Kidney (tissue), 13 donors: ENCODE measurements at regions not wholly inside any gene's neighbourhood (a gene's known extent, or its start where the extent isn't known, plus 50 kb on each side); places are given as distances from the start of the nearest gene placed in this dataset.

Experiments
- DNase-seq, 5 donors: peaks; one replicate each; pipeline ENCODE4 v3.0.0-alpha.2; 2013 to 2020
- FAIRE-seq: peaks from 2 replicates; lab custom pipeline; 2012; peaks lifted over from hg19 to GRCh38; lab: Jason Lieb, UNC
- H3K27ac ChIP-seq, 2 donors: one replicate each; pipeline ENCODE4 v1.7.0; 2013; ENCODE audit warnings: low read depth in 2 of 2, low read length in 2 of 2, inconsistent platforms in 1 of 2
- H3K27me3 ChIP-seq: one replicate; pipeline ENCODE4 v1.7.1; 2013; ENCODE audit warnings: low read length, inconsistent platforms; ENCODE audit not compliant: control insufficient read depth, insufficient read depth
- H3K36me3 ChIP-seq, 3 donors: one replicate each; pipeline versions ENCODE4 v1.7.0 to v1.7.1; 2013; ENCODE audit warnings: low read length in 3 of 3, control low read depth in 1 of 3, inconsistent platforms in 1 of 3; ENCODE audit not compliant: insufficient read depth in 3 of 3, control insufficient read depth in 2 of 3
- H3K4me1 ChIP-seq, 3 donors: one replicate each; pipeline versions ENCODE4 v1.7.0 to v1.7.1; 2013; ENCODE audit warnings: low read length in 3 of 3, inconsistent platforms in 1 of 3, low read depth in 1 of 3; ENCODE audit not compliant: control insufficient read depth in 2 of 3, insufficient read depth in 2 of 3
- H3K4me3 ChIP-seq, 3 donors: one replicate each; pipeline versions ENCODE4 v1.7.0 to v1.8.1; 2013; ENCODE audit warnings: low read length in 3 of 3, control low read depth in 1 of 3, inconsistent platforms in 1 of 3
- H3K9ac ChIP-seq, 3 donors: one replicate each; pipeline versions ENCODE4 v1.7.0 to v1.7.1; 2013; ENCODE audit warnings: low read length in 3 of 3, control low read depth in 1 of 3, inconsistent platforms in 1 of 3
- H3K9me3 ChIP-seq, 3 donors: one replicate each; pipeline versions ENCODE4 v1.7.0 to v1.7.1; 2013; ENCODE audit warnings: low read length in 3 of 3, control low read depth in 1 of 3, inconsistent platforms in 1 of 3; ENCODE audit not compliant: control insufficient read depth in 2 of 3, insufficient read depth in 1 of 3
- CTCF ChIP-seq: IDR thresholded peaks from 3 replicates; pipeline ENCODE4 v1.5.1; 2012; ENCODE audit warnings: mild to moderate bottlenecking, moderate library complexity, borderline replicate concordance; ENCODE audit not compliant: insufficient read depth; ENCODE audit errors: extremely low read depth
- intact Hi-C: fragments of 100-400 bp; cut with DNase I; formaldehyde crosslinking; loops from one replicate; pipeline ENCODE4 v1.11.1; 2022
- donor health status: control.
- donor health status: control.
- donor health status: control.
- donor health status: control.
- donor health status: control.
- donor health status: DM: yes; HTN: yes; CAD: no.
- donor health status: Normal renal cell carcinoma (clear cell type).

- H3K4me3 ChIP-seq, result no peak overlapping the region
- H3K27ac ChIP-seq, result no peak overlapping the region
- intact Hi-C loops, result no loop called here
- DNase-seq, result no peak
- H3K9ac ChIP-seq, result no peak overlapping the region
- no peaks in the 10 kb centered on the region for H3K27me3 ChIP-seq
- no peaks in the 10 kb centered on the region for H3K4me1 ChIP-seq
- no peak for FAIRE-seq
- no peak for TF ChIP-seq CTCF
- no peaks in the 10 kb centered on the region for H3K9me3 ChIP-seq
- no peaks in the 10 kb centered on the region for H3K36me3 ChIP-seq
These were observed 425.6 kb upstream of the NCAM2 start for GRCh38 chr21:20572582-20572981.

- Histone ChIP-seq H3K27ac (no peak overlapping the region), H3K9ac (no peak overlapping the region), H3K4me3 (no peak overlapping the region), H3K36me3 (no peaks in the 10 kb centered on the region), H3K9me3 (peaks cover 0 to 2% (median 0%) of the 10 kb centered on the region in 3 donors), H3K4me1 (no peaks in the 10 kb centered on the region), H3K27me3 (no peaks in the 10 kb centered on the region)
- TF ChIP-seq CTCF, result no peak
- intact Hi-C loops, result no loop called here
- FAIRE-seq, result no peak
- DNase-seq, result no peak
These were observed 416.8 kb upstream of the NCAM2 start for GRCh38 chr21:20581361-20581760.

- DNase-seq (no peak), FAIRE-seq (no peak)
- Histone ChIP-seq H3K4me3 (no peak overlapping the region), H3K4me1 (no peaks in the 10 kb centered on the region), H3K9ac (no peak overlapping the region), H3K36me3 (no peaks in the 10 kb centered on the region), H3K9me3 (no peaks in the 10 kb centered on the region), H3K27me3 (no peaks in the 10 kb centered on the region), H3K27ac (no peak overlapping the region)
- intact Hi-C loops, result no loop called here
- TF ChIP-seq CTCF, result no peak
These were observed 406.9 kb upstream of the NCAM2 start for GRCh38 chr21:20591284-20591683.

GRCh38 chr21:20592463-20592862, 405.7 kb upstream of the NCAM2 start:
- intact Hi-C loops, result no loop called here

More at GRCh38 chr21:20592463-20592862, 405.7 kb upstream of the NCAM2 start:
- no peaks in the 10 kb centered on the region for H3K4me1 ChIP-seq
- no peaks in the 10 kb centered on the region for H3K36me3 ChIP-seq
- H3K4me3 ChIP-seq, result no peak overlapping the region
- no peak overlapping the region for H3K9ac ChIP-seq
- no peaks in the 10 kb centered on the region for H3K27me3 ChIP-seq
- TF ChIP-seq CTCF, result no peak
- no peaks in the 10 kb centered on the region for H3K9me3 ChIP-seq
- no peak for DNase-seq
- FAIRE-seq, result no peak
- no peak overlapping the region for H3K27ac ChIP-seq
